ENCODE measurements at regions not wholly inside any gene's neighbourhood (a gene's known extent, or its start where the extent isn't known, plus 50 kb on each side); places are given as distances from the start of the nearest gene placed in this dataset.

- H3K4me1 ChIP-seq, result no peaks in the 10 kb centered on the region
- H3K27me3 ChIP-seq (ENCODE audit: insufficient read depth in 3 of 3, low read length in 2 of 3), result no peaks in the 10 kb centered on the region
- DNase-seq (no peak), ATAC-seq (no peak)
- no peak overlapping the region for H3K4me3 ChIP-seq
- H3K27ac ChIP-seq, result no peak overlapping the region
- H3K9me3 ChIP-seq, result no peaks in the 10 kb centered on the region
- intact Hi-C loops (cut with DNase I), result no loop called here
- no peak for TF ChIP-seq CTCF (IDR thresholded peaks at IDR 0.05)
- no peaks in the 10 kb centered on the region for H3K36me3 ChIP-seq (ENCODE audit: insufficient read depth in 1 of 2, low read depth in 1 of 2)
- 81 to 83% (median 82%) methylated on average over 6 of the region's 6 CpGs for WGBS, 3 donors
These were observed 233.9 kb downstream of the GXYLT1 start for GRCh38 chr12:41910578-41911320.

GRCh38 chr12:41908206-41908605 lies 236.5 kb downstream of the GXYLT1 start:
- intact Hi-C loops (cut with DNase I), result no loop called here
- no peak overlapping the region for H3K4me3 ChIP-seq
- no peaks in the 10 kb centered on the region for H3K27me3 ChIP-seq (ENCODE audit: insufficient read depth in 3 of 3, low read length in 2 of 3)
- no peak for ATAC-seq
- no peaks in the 10 kb centered on the region for H3K36me3 ChIP-seq (ENCODE audit: insufficient read depth in 1 of 2, low read depth in 1 of 2)
- 83 to 90% (median 87%) methylated on average over 4 of the region's 4 CpGs for WGBS, 3 donors
- no peak for TF ChIP-seq CTCF (IDR thresholded peaks at IDR 0.05)
- H3K27ac ChIP-seq, result no peak overlapping the region
- no peaks in the 10 kb centered on the region for H3K9me3 ChIP-seq
- no peaks in the 10 kb centered on the region for H3K4me1 ChIP-seq
- DNase-seq, result no peak

DNA sequence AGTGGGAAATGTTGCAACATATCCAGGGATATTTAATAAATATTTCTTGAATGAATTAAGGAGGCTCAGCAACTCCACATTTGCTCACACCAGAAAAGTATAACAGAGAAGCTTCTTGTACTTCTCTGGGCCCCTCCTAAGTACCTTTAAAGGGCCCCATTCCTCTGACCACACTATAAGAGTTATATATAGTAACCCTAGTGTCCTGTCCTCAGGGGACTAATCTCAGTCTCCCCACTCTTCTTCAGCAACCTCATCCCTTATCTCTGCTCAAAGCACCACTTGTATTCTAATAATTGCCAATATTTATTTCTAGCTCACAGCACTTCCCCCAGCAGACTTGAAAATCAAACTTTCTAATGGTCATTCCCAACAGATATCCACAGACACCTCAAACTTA lies 237.1 kb downstream of the GXYLT1 start:
- intact Hi-C loops (cut with DNase I), result no loop called here
- Histone ChIP-seq H3K36me3 (ENCODE audit: insufficient read depth in 1 of 2, low read depth in 1 of 2) (no peaks in the 10 kb centered on the region), H3K27ac (no peak overlapping the region), H3K27me3 (ENCODE audit: insufficient read depth in 3 of 3, low read length in 2 of 3) (no peaks in the 10 kb centered on the region), H3K4me3 (no peak overlapping the region), H3K9me3 (no peaks in the 10 kb centered on the region), H3K4me1 (no peaks in the 10 kb centered on the region)
- DNase-seq (no peak), ATAC-seq (no peak)
- no peak for TF ChIP-seq CTCF (IDR thresholded peaks at IDR 0.05)

GRCh38 chr12:41907021-41907420 lies 237.7 kb downstream of the GXYLT1 start:
- intact Hi-C loops (cut with DNase I), result no loop called here
- Histone ChIP-seq H3K4me1 (no peaks in the 10 kb centered on the region), H3K9me3 (no peaks in the 10 kb centered on the region), H3K27ac (no peak overlapping the region), H3K36me3 (ENCODE audit: insufficient read depth in 1 of 2, low read depth in 1 of 2) (no peaks in the 10 kb centered on the region), H3K4me3 (no peak overlapping the region), H3K27me3 (ENCODE audit: insufficient read depth in 3 of 3, low read length in 2 of 3) (no peaks in the 10 kb centered on the region)
- 63 to 82% (median 72%) methylated on average over 10 of the region's 10 CpGs for WGBS, 3 donors
- ATAC-seq (no peak), DNase-seq (no peak)
- no peak for TF ChIP-seq CTCF (IDR thresholded peaks at IDR 0.05)

DNA sequence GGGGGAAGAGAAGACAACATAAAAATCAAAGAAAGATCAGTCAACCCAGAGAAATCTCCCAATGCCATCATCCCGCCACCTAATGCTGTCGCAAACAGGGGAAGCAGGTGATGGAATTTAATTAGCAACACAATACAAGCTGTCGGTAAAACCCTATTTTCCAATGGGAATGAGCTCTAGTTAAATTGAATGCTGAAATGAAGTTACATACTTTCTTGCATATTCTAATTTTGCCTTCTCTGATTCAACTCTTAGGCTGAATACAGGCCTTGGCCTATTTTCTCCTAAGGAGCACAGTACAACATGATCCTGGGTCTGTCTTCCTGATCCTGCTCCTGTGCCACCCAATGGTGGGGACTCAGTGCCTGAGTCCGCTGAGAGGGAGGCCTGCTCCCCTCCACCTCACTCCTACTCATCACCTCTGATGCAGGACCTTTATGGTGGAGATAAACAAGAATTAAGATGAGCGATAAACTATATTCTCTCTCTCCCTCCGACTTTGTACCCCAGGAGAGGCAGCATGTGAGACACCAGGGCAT lies 238.8 kb downstream of the GXYLT1 start:
- H3K36me3 ChIP-seq (ENCODE audit: insufficient read depth in 1 of 2, low read depth in 1 of 2), result no peaks in the 10 kb centered on the region
- DNase-seq, result no peak
- ATAC-seq, result no peak
- WGBS, 3 donors, result 96 to 97% (median 97%) methylated on average over 6 of the region's 6 CpGs
- H3K4me3 ChIP-seq, result no peak overlapping the region
- intact Hi-C loops (cut with DNase I), result no loop called here
- no peak overlapping the region for H3K27ac ChIP-seq
- H3K4me1 ChIP-seq, result no peaks in the 10 kb centered on the region
- no peaks in the 10 kb centered on the region for H3K9me3 ChIP-seq
- no peaks in the 10 kb centered on the region for H3K27me3 ChIP-seq (ENCODE audit: insufficient read depth in 3 of 3, low read length in 2 of 3)
- TF ChIP-seq CTCF (IDR thresholded peaks at IDR 0.05), result no peak

Measured in psoas muscle (tissue), 7 donors.